GM19438 (cell line): ENCODE measurements at regions not wholly inside any gene's neighbourhood (a gene's known extent, or its start where the extent isn't known, plus 50 kb on each side); places are given as distances from the start of the nearest gene placed in this dataset.
"Not testable (repeated sequence)": the region's sequence is repeated elsewhere in the genome, so short reads cannot be mapped to it uniquely, and the experiment has no call there.

Experiments
- ATAC-seq: cut with Tn5 transposase; IDR thresholded peaks from one replicate; pipeline ENCODE4 v1.9.1; 2021; ENCODE audit warnings: low read depth; ENCODE audit not compliant: unreplicated experiment

DNA sequence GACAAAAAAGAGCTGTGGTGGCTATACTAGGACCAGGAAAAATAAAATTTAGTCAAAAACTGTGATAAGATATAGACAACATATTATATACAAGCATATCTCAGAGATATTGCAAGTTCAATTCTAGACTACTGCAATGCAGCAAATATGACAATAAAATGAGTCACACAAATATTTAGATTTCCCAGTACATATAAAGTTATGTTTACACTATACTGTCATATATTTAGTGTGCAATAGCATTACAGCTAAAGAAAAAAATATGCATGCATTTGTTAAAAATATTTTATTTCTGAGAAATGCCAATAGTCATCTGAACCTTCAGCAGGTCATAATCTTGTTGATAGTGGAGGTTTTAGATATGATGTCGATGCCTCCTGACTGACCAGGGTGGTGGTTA is 72.1 kb downstream of the AKR1C4 start:
- ATAC-seq, result no peak

DNA sequence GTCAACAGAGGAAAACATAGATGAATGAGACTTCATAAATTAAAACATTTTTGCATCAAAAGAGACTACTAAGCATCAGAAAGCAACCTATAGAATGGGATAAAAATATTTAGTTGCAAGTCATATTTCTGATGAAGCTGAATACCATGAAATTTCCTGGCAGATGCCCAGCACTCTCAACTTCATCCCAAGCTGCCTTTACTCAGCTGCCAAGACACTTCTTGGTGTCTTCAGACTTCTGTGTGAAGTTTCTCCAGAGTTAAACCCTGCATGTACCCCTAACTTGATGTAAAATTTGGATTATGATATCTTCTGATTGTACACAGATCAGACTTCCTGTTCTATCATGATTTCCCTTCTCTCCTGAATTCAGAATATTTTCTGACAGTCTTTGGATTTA is 73.2 kb downstream of the AKR1C4 start:
- ATAC-seq, result no peak

DNA sequence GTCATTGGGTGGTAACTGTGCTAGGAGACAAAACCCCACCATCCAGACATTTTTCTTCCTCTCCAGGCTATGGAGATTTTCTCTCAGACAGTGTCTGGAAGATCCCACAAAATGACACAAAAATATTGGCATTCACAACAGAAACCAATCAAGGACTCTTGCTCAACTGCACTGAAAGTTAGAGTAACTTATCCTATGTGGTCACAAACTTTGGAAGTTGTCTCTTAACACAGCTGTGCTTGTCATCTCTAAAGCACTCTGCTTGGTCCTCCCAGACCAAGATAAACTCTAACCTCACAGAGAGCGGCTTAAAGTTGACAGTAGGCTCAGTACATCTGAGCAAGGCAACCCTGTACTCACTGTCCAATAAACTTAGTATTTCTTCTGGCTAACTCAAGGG is 74.9 kb downstream of the AKR1C4 start:
- ATAC-seq, result no peak

DNA sequence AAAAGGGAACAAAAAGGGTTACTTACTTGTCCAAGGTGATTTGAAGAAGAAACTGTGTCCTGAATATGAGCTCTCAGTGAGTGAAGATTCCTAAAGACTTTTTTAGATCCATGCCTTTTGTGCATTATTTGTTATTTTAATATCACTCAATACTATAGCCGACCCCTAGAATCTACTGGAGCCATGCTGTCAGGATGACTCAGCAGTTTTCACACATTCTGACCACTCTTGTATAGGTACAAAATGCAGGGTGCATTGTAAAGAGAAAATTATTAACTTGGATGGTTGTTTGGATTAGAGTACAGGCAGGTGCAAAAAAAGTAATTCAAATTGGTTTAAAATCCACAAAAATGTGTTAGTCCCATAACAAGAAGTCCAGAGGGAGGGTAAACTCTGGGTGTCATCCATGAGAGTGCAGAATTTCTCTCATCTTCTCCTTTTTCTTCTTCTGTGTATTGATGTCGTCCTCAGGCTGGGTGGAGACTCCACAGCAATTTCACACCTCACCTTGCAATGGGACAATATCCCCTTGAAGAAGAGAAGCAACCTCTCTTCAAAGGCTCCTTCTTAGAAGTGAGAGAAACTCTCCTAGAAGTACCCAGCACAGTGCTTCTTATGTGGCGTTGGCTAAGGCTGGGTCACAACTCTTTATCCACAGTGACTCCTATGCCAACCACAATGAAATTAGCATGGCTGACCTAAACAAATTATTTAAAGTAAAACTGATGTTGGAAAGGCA is 75.6 kb downstream of the AKR1C4 start:
- no peak for ATAC-seq

DNA sequence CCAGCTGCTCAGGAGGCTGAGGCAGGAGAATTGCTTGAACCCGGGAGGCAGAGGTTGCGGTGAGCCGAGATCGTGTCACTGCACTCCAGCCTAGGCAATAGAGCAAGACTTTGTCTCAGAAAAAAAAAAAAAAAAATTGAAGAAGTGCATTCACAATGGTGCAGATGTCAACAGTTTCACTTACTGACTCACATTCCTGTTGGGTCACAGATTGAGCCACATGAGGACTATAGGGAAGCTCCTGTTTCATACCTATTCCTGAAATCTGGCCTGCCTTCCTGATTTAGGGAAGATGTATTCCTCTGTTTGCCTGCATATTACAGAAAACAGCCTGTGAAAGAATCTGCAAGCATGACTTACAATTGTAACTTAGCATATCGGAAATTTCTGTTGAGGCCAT is 78.2 kb downstream of the AKR1C4 start:
- no peak for ATAC-seq

DNA sequence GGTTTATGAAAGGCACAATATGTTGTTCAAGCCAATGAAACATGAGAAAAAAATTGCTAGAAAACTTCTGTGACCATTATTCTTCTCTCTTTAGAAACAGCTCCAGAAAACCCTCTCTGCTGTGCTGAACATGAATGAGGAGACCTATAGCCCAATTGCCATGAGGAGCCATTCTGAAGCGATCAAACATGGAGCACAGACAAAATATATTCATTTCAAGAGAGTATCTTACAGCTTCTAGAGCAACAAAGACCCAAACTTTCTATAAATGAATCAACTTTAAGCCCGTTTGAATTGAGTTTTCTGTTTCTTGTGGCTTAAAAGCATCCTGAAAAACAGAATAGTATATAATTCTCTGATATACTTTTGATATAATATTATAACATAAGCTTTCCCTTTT is 83.4 kb upstream of the UCN3 start:
- no peak for ATAC-seq

DNA sequence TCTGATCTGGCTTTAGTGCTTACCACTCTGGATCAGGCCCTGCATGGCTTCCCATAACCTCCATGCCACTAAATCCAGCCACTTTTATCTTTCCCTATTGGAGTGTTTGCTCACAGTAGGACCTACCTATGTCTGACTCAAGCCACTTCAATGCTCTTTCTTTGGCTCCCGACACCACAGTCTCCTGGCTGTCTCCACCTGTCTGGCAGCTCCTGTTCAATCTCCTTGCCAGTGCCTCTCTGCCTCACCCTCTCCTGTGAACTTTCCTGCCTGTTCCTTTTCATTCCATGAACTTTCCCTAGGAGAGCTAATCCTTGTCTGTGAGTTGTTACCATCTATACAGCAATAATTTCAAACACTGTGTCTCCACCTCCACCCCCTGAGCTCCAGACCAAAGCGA is 82.6 kb upstream of the UCN3 start:
- no peak for ATAC-seq

DNA sequence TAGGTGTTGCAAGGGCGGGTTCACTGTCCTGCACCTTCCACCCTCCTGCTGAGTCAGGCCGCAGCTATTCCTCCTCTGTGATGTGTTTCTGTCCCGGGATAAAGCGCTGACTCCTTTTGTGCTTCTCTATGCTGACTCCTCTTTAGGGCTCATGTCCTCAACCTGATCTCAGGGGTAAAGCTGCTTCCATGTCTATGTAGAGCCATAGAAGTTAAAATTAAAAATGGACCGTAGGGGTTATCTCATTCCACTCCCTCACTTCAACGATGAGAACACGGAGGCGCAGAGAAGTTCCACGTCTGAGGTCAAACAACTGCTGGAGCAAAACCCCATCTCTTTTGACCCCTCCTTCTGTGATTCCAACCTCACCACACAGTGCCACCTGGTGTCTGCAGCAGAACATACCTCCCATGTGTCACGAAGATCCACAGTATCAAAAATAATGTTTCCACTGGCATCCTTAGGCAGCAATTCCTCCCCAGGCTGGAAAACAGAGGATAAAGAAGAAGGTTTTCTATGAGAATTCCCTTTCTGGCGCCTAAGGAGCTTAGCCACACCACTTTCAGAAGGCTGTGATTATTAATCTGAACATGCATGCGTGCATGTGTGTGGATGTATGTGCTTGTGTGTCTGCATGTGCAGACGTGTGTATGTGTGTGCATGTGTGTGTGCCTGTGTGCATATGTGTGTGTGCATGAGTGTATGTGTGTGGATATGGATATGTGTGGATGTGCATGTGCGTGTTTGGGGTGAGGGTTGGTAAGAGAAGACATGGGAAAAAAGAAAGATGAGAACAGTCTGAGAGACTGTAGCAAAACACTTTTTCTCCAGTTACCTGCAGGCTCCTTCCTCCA is 81.2 kb upstream of the UCN3 start:
- peak; percentile 67 for ATAC-seq

DNA sequence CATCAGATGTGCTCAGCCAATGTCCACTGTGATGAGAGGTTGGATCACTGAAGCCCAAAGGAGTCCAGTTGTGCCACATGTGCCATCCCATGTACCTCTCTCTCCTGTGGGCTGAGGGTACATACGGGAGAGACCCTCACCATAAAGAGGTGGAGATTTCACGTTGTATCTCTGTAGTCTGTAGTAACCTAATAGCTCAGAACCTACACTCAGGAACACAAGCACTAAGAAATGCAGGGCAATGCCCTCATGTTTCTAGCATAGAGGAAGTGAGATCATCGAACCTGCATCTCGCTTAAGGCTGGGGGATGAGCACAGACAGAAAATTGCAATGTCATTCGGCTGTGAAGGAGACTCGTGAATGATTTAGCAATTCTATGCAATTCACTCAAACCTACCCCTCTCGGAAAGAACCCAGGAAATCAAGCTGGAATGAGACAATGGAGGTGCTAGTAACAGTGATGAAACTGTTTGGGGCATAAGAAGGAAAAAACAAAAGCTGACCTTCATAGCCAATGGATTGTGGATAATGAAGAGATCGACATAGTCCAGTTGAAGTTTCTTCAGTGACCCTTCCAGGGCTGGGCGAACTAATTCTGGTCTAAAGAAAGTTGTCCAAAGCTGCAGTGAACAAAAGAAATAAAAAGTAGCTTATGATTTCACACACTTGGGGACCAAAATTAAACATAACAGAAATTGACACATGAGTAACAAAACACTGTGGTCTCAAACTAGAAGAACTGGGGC is 80.3 kb upstream of the UCN3 start:
- no peak for ATAC-seq

DNA sequence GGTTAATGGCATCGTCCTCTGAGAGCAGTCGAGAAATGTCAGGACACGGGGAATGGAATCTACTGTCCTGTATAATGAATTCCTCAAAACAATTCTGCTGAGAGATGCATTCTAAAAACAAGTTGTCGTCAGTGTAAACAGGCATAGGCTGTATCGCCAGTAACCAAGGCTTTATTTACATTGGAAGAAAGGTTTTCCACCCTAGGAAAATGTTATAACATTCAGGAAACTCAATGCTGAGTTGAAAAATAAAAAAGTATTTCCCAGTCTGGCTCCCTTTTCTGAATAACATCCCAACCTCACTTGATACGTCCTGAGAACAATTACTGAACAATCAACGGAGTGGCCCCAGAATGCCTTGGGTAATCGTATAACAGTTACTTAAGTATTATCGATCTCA is 79.6 kb upstream of the UCN3 start:
- ATAC-seq, result no peak

DNA sequence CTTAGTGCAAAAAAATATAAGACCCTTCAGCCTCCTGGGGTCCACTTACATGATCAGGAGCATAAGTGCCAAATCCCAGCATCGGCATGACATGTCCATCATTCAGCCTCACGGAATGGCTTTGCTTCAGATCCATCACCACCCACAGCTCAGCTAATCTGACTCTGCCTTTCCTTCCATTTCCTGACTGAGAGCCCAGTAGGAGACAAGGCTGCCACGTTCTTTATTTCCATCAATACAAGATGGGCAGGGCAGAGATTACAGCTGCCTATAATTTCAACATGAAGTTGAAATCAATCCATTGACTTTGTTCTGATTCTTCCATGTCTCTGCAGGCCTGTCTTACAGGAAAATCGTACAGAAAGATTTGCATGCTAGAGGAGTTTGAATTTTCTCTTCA is 76.4 kb upstream of the UCN3 start:
- ATAC-seq, result no peak

DNA sequence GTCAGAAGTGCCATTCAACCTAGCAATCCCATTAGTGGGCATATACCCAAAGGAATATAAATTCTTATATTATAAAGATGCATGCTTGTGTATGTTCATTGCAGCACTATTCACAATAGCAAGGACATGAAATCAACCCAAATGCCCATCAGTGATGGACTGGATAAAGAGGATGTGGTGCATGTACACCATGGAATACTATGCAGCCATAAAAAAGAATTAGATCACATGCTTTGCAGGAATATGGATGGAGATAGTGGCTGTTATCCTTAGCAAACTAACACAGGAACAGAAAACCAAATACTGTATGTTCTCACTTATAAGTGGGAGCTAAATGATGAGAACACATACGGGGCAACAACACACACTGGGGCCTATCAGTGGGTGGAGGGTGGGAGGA is 75.5 kb upstream of the UCN3 start:
- ATAC-seq, result not testable (repeated sequence)

DNA sequence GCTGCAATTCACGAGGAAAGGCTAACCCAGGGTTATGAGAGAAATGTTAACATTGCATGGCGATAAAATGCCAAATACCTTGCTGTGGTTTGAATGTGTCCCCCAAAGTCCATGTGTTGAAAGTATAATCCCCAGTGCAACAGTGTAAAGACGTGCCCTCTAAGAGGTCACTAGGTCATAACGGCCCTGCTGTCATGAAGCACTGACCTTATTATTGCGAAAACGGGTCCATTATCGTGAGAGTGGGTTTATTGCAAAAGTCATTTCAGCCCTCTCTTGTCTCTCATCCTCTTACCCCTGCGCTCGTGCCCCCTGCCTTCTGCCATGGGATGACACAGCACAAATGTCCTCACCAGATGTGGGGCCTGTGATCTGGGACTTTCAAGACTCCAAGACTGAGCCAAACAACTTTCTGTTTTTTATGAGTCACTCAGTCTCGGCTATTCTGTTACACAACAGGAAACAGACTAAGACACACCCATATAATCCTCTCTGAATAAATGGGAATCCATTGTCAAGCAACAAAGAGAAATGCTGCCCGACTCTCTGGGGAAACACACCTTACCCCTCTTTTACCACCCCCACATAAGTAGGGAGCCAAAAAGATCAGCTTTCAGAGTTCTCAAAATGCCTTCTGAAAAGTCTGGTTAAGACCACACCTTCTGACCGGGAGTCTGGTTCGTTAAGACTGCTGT is 73.1 kb upstream of the UCN3 start:
- no peak for ATAC-seq

DNA sequence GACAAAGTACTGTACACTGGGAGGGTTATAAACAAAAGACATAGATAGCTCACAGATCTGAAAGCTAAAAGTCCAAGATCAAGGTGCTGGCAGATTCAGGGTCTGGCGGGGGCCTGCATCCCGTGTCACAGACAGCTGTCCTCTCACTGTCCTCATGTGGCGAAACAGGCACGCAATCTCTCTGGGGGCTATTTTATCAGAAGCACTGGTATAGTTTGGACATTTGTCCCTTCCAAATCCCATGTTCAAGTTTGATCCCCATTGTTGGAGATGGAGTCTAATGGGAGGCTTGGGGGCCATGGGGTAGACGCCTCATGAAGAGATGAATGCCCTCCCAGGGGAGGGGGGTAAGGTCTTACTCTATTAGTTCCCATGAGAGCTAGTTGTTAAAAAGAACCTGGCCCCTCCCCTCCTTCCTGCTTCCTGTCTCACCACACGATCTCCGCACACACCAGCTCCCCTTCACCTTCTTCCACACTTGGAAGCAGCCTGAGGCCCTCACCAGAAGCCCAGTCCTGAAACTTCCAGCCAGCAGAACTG is 72.5 kb upstream of the UCN3 start:
- ATAC-seq, result no peak

DNA sequence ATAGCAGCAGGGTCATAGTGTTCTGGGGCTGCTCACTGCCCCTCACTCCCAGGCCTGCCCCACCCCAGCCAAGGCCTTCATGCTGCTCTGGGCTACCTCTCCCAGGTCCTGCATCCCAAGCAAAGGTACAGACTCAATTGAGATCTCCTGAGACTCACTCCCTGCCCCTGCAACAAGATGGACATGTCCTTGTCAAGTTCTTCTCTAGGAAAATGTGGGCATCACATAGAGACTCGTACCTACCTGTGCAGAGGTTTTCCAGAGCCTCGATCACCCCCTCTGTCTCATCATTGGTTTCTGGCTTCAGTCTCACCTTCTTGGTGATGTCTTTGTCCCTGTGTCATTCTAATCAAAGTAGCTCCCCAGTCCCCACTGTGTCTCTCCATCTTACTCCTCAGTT is 71.8 kb upstream of the UCN3 start:
- not testable (repeated sequence) for ATAC-seq

DNA sequence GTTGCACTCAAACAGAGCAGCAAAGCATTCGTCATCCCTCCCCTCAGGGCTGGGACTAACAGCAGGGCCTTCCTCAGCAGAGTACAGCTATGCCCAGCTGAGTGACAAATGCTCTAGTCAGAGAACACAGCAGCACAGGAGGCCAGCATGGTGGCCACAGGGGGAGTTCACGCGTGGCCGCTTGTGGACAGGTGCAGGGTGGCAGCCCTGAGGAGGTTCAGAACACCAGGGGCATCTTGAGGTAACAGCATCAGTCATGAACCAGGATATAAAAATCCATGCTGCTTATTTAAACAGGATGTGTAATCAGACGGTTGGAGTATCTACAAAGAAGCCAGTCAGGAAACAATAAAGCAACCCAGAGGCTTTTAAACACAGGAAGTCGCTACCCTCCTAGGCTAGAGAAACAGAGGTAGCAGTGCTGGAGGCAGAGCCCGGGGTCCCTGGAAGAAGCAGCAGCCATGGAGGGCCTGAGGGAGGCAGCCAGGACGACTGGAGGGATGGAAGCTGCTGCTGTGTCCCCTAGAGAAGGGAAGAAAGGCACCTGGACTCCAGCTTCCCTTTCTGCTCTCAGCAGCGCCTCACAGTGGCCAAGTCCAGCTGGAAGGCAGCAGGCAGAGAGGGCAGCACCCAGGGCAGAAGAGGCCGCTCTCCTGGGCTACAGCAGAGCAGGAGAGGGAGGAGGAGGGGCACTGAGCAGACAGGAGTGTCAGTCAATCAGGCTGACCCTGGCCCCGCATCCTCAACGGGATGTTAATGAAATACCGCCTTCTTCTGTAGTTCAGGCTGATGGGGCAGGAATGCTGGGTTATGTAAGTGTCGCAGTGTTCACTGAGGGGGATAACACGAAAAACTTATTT is 70.8 kb upstream of the UCN3 start:
- no peak for ATAC-seq

DNA sequence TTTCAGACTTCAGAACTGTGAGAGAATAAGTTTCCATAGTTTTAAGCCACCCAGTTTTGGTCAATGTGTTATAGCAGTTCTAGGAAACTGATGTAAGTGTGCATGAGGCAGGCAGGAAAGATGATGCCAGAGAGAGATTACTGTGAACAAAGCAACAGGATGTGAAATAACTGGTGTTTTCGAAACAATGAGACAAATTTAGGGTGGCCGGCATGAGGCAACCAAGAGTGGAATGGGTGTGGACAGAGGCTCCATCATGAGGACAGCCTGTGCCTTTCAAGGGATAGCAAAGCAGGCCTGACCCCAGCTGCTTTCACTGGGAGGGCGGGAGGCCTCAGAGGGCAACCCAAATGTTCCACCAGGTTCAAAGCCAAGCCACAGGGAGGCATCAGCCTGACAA is 67.3 kb upstream of the UCN3 start:
- ATAC-seq, result no peak

DNA sequence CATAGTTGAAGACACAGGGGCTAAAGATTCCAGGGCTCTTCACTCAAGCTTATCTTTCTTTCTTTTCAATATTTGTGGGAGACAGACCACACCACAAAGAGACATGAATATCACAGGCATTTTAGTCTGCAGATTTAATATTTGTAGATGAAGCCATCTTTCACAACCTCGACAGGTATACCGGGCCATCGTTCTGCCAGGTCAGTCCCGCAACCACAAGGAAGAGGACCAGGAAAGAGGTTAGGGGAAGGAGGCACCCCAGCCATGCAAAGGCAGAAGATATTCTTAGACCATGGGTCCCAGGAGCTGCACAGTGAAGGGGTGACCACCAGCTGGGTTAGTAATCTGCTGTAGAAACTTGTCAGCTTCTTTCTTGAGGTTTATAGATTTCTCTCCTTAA is 66.8 kb upstream of the UCN3 start:
- ATAC-seq, result no peak

DNA sequence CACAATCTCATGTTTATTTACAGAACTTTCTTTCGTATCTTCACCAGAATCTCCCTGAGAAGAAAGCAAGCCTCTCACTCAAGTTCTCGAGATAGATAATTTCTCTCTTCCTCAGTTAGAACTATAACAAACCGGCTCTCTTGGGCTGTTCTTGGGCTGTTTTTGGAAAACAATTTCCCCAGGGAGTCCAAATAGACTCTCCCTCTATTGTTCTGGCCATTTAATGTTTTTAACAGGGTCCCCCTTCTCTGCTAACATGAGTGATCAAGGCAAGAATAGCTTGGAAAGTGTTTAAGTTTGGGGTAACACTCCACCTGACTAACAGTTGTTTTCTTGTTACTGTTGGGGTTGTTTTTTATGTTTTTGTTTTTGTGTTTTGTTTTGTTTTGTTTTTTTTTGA is 64.8 kb upstream of the UCN3 start:
- no peak for ATAC-seq

DNA sequence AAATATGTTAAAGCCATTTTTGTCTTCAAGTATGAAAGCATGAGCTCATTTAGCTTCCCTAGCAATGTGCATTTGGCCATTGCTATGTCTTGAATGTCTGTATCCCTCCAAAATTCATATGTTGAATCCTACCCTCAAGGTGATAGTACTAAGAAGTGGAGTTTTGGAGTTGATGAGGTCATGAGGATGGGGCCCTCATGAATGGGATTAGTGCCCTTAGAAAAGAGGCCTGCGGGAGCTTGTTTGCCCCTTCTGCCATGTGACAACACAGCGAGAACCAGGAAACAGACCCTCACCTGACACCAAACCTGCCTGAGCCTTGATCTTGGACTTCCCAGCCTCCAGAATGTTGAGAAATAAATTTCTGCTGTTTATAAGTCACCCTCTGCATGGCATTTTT is 61.3 kb upstream of the UCN3 start:
- no peak for ATAC-seq
